KMS-11 (cell line): ENCODE measurements at regions not wholly inside any gene's neighbourhood (a gene's known extent, or its start where the extent isn't known, plus 50 kb on each side); places are given as distances from the start of the nearest gene placed in this dataset.

Experiments
- H2AFZ ChIP-seq: fragments of 200-600 bp; sonication (generic); 2 replicates; pipeline ENCODE4 v1.6.1; 2016; ENCODE audit warnings: antibody characterized with exemption, mixed run types, low read depth
- H3K27ac ChIP-seq: fragments of 200-600 bp; sonication (generic); 2 replicates; pipeline ENCODE4 v1.6.1; 2016; ENCODE audit warnings: mild to moderate bottlenecking, mixed run types
- H3K27me3 ChIP-seq: fragments of 200-600 bp; sonication (generic); 2 replicates; pipeline ENCODE4 v1.6.1; 2017; ENCODE audit warnings: mild to moderate bottlenecking, low read depth, mixed run types, moderate library complexity; ENCODE audit not compliant: insufficient read depth
- H3K36me3 ChIP-seq: fragments of 200-600 bp; sonication (generic); 2 replicates; pipeline ENCODE4 v1.6.1; 2017; ENCODE audit warnings: mild to moderate bottlenecking, mixed run types; ENCODE audit not compliant: insufficient read depth
- H3K4me1 ChIP-seq: fragments of 200-600 bp; sonication (generic); 2 replicates; pipeline ENCODE4 v1.6.1; 2016; ENCODE audit warnings: mild to moderate bottlenecking, low read depth, mixed run types; ENCODE audit not compliant: poor library complexity, severe bottlenecking
- H3K4me2 ChIP-seq: fragments of 200-600 bp; sonication (generic); 2 replicates; pipeline ENCODE4 v1.7.0; 2016; ENCODE audit warnings: mild to moderate bottlenecking, mixed run types
- H3K4me3 ChIP-seq: fragments of 200-600 bp; sonication (generic); IDR thresholded peaks from 2 replicates; pipeline ENCODE4 v1.6.1; 2017; ENCODE audit warnings: low read depth, low read length, mixed read lengths; ENCODE audit not compliant: insufficient read depth
- H3K79me2 ChIP-seq: fragments of 200-600 bp; sonication (generic); 2 replicates; pipeline ENCODE4 v1.6.1; 2016; ENCODE audit warnings: low read depth, mixed run types; ENCODE audit not compliant: insufficient read depth
- H3K9ac ChIP-seq: fragments of 200-600 bp; sonication (generic); 2 replicates; pipeline ENCODE4 v1.6.1; 2016; ENCODE audit warnings: mild to moderate bottlenecking, mixed run types
- H4K20me1 ChIP-seq: fragments of 200-600 bp; sonication (generic); 2 replicates; pipeline ENCODE4 v1.6.1; 2016; ENCODE audit warnings: mild to moderate bottlenecking, mixed run types; ENCODE audit not compliant: insufficient read depth
- TF ChIP-seq, protein P1 (sequence below): fragments of 200-600 bp; sonication (generic); conservative IDR thresholded peaks from 2 replicates; pipeline ENCODE4 v1.6.1; 2017; ENCODE audit warnings: low read depth, mild to moderate bottlenecking, antibody characterized with exemption, low read length, moderate library complexity, mixed read lengths

DNA sequence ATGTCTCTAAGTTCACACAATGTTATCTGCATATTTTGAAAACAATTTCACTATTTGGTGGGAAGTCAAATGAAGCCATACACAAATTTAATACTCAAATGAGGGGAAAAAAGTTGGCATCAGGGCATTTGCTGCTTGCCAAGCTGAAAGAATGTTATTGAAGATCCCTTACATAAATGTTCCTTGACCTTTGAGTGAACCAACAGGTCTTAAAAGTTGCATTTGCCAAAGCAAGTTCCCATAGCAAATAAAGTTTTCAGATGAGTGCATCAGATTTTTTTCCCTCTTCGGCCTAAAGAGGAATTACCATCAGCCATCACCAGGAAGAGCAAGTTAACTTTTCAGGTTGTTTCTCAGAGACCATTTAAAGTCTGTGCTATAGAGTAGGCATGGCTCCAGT, 115.9 kb downstream of the COX18 start:
- no peaks in the 10 kb centered on the region for H4K20me1 ChIP-seq
- H3K4me1 ChIP-seq = no peaks in the 10 kb centered on the region
- H3K4me2 ChIP-seq = no peak overlapping the region
- H3K27me3 ChIP-seq = no peaks in the 10 kb centered on the region
- H2AFZ ChIP-seq = no peak overlapping the region
- H3K9ac ChIP-seq = no peak overlapping the region
- no peak overlapping the region for H3K27ac ChIP-seq
- no peaks in the 10 kb centered on the region for H3K36me3 ChIP-seq
- no peaks in the 10 kb centered on the region for H3K79me2 ChIP-seq
- no peak overlapping the region for H3K4me3 ChIP-seq
- TF ChIP-seq, protein P1, sequence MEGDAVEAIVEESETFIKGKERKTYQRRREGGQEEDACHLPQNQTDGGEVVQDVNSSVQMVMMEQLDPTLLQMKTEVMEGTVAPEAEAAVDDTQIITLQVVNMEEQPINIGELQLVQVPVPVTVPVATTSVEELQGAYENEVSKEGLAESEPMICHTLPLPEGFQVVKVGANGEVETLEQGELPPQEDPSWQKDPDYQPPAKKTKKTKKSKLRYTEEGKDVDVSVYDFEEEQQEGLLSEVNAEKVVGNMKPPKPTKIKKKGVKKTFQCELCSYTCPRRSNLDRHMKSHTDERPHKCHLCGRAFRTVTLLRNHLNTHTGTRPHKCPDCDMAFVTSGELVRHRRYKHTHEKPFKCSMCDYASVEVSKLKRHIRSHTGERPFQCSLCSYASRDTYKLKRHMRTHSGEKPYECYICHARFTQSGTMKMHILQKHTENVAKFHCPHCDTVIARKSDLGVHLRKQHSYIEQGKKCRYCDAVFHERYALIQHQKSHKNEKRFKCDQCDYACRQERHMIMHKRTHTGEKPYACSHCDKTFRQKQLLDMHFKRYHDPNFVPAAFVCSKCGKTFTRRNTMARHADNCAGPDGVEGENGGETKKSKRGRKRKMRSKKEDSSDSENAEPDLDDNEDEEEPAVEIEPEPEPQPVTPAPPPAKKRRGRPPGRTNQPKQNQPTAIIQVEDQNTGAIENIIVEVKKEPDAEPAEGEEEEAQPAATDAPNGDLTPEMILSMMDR = no peak

DNA sequence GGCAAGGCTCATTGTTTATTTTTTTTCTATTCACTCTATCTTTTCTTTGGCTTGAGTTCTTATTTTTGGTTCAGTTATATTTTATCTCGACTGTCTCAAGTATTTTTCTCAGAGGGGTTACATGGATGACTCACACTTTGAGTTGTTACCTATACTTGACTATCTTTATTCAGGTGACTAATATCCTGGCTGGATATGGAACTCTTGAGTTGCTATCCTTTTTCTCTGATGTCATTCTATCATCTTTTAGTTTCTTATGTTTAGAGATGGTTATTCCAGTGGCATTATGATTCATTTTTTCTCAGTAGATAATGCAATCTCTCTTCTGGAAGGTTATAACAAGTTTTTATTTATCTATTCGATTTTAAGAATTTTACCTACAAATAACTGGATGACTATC, 117.9 kb downstream of the COX18 start:
- Histone ChIP-seq H3K4me2 (no peak overlapping the region), H3K27me3 (no peaks in the 10 kb centered on the region)

DNA sequence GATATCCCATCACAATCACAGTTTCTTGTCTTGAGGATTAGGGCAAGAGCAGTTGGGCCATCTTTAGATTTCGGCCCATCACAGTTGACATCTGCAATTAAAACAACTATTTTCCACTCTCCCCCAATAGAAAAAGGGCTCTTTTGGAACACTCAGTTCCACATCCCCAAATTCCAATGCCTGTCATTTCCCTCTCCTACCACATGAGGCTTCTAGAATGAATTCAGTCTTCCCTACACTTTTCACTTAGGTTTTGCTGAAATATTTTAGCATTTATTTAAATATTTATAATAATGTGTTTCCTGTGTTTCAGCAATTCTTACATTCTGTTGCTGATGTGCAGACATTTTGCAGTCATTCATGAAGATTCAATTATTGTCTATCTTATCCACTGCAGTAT, 118.4 kb downstream of the COX18 start:
- Histone ChIP-seq H3K27ac (no peak overlapping the region), H3K79me2 (no peaks in the 10 kb centered on the region), H3K4me2 (no peak overlapping the region)

More for the DNA sequence above, 117.9 kb downstream of the COX18 start:
- H3K79me2 ChIP-seq = no peaks in the 10 kb centered on the region
- no peaks in the 10 kb centered on the region for H3K4me1 ChIP-seq
- H3K4me3 ChIP-seq = no peak overlapping the region
- TF ChIP-seq, protein P1 = no peak
- H3K27ac ChIP-seq = no peak overlapping the region
- no peak overlapping the region for H3K9ac ChIP-seq
- H2AFZ ChIP-seq = no peak overlapping the region
- no peaks in the 10 kb centered on the region for H4K20me1 ChIP-seq
- H3K36me3 ChIP-seq = no peaks in the 10 kb centered on the region

DNA sequence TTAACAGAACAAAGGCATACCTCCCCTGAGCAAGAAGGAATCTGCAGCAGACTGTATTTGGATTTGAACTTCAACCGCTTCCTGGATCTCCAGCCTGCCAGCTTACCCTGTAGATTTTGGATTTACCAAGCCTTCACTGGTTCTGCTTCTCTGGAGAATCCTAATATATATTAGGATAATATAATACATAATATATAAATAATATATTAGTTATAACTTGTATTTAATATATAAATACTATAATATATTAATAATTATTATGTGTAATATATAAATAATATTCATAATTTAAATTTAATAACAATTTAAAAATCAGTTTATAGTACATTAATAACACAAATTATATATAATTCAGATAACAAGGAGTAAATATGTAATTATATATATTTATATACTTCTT, 121.4 kb downstream of the COX18 start:
- no peak overlapping the region for H3K4me3 ChIP-seq
- no peaks in the 10 kb centered on the region for H3K79me2 ChIP-seq
- H3K27me3 ChIP-seq = no peaks in the 10 kb centered on the region
- TF ChIP-seq, protein P1 = no peak
- H4K20me1 ChIP-seq = no peaks in the 10 kb centered on the region
- H2AFZ ChIP-seq = no peak overlapping the region
- H3K4me1 ChIP-seq = no peaks in the 10 kb centered on the region
- no peaks in the 10 kb centered on the region for H3K36me3 ChIP-seq
- no peak overlapping the region for H3K4me2 ChIP-seq
- H3K9ac ChIP-seq = no peak overlapping the region
- H3K27ac ChIP-seq = no peak overlapping the region

More for the DNA sequence above, 118.4 kb downstream of the COX18 start:
- Histone ChIP-seq H3K36me3 (no peaks in the 10 kb centered on the region), H3K4me3 (no peak overlapping the region), H3K4me1 (no peaks in the 10 kb centered on the region), H4K20me1 (no peaks in the 10 kb centered on the region), H3K9ac (no peak overlapping the region), H3K27me3 (no peaks in the 10 kb centered on the region), H2AFZ (no peak overlapping the region)
- TF ChIP-seq, protein P1 = no peak
